ENCODE measurements at regions not wholly inside any gene's neighbourhood (a gene's known extent, or its start where the extent isn't known, plus 50 kb on each side); places are given as distances from the start of the nearest gene placed in this dataset.

GRCh38 chr19:31930401-31930800 lies 415.0 kb upstream of the ZNF507 start:
- Mint-ChIP-seq H3K27me3 (ENCODE audit: low read depth, unreplicated experiment) (peaks cover 2% of the 10 kb centered on the region), H3K36me3 (ENCODE audit: low read depth, unreplicated experiment) (no peaks in the 10 kb centered on the region), H3K4me1 (ENCODE audit: low read depth, unreplicated experiment) (no peaks in the 10 kb centered on the region), H3K4me3 (ENCODE audit: unreplicated experiment) (no peak overlapping the region), H3K9me3 (ENCODE audit: unreplicated experiment) (no peaks in the 10 kb centered on the region), H3K27ac (ENCODE audit: unreplicated experiment) (no peak overlapping the region)
- DNase-seq (ENCODE audit: low read depth), result no peak
- Histone ChIP-seq H3K27me3 (ENCODE audit: insufficient read depth, low read length) (no peaks in the 10 kb centered on the region), H3K4me3 (ENCODE audit: insufficient read depth, low read depth, low read length) (no peak overlapping the region), H3K79me2 (ENCODE audit: insufficient read depth, low read length) (no peaks in the 10 kb centered on the region), H3K27ac (ENCODE audit: low read depth, low read length) (no peak overlapping the region), H4K20me1 (ENCODE audit: insufficient read depth, low read length) (no peaks in the 10 kb centered on the region), H3K4me1 (ENCODE audit: insufficient read depth, low read length) (no peaks in the 10 kb centered on the region), H3K9ac (ENCODE audit: low read length) (no peak overlapping the region), H3K36me3 (ENCODE audit: insufficient read depth, low read length) (no peaks in the 10 kb centered on the region), H2AFZ (ENCODE audit: low read depth, low read length) (no peak overlapping the region), H3K9me3 (ENCODE audit: insufficient read depth, low read depth, low read length) (no peaks in the 10 kb centered on the region), H3K4me2 (ENCODE audit: low read length) (no peak overlapping the region)
- TF ChIP-seq EZH2 (IDR thresholded peaks at IDR 0.05; ENCODE audit: insufficient read depth, low read length) (no peak), CTCF (IDR thresholded peaks at IDR 0.05; ENCODE audit: insufficient read depth, low read depth, low read length) (no peak)
- no peak for FAIRE-seq

GRCh38 chr19:31937983-31938382 lies 407.4 kb upstream of the ZNF507 start:
- no peak overlapping the region for H3K27ac Mint-ChIP-seq (ENCODE audit: unreplicated experiment)
- H3K9ac ChIP-seq (ENCODE audit: low read length), result no peak overlapping the region
- no peak for FAIRE-seq

More at GRCh38 chr19:31937983-31938382, 407.4 kb upstream of the ZNF507 start:
- Histone ChIP-seq H3K4me2 (ENCODE audit: low read length) (no peak overlapping the region), H3K79me2 (ENCODE audit: insufficient read depth, low read length) (no peaks in the 10 kb centered on the region), H3K4me1 (ENCODE audit: insufficient read depth, low read length) (no peaks in the 10 kb centered on the region), H2AFZ (ENCODE audit: low read depth, low read length) (no peak overlapping the region), H3K9me3 (ENCODE audit: insufficient read depth, low read depth, low read length) (peaks cover 13% of the 10 kb centered on the region), H3K36me3 (ENCODE audit: insufficient read depth, low read length) (no peaks in the 10 kb centered on the region), H3K27me3 (ENCODE audit: insufficient read depth, low read length) (no peaks in the 10 kb centered on the region), H4K20me1 (ENCODE audit: insufficient read depth, low read length) (no peaks in the 10 kb centered on the region), H3K4me3 (ENCODE audit: insufficient read depth, low read depth, low read length) (no peak overlapping the region), H3K27ac (ENCODE audit: low read depth, low read length) (no peak overlapping the region)
- DNase-seq (ENCODE audit: low read depth), result no peak
- no peaks in the 10 kb centered on the region for H3K9me3 Mint-ChIP-seq (ENCODE audit: unreplicated experiment)
- no peaks in the 10 kb centered on the region for H3K27me3 Mint-ChIP-seq (ENCODE audit: low read depth, unreplicated experiment)
- no peaks in the 10 kb centered on the region for H3K36me3 Mint-ChIP-seq (ENCODE audit: low read depth, unreplicated experiment)
- H3K4me1 Mint-ChIP-seq (ENCODE audit: low read depth, unreplicated experiment), result peaks cover 5% of the 10 kb centered on the region
- no peak overlapping the region for H3K4me3 Mint-ChIP-seq (ENCODE audit: unreplicated experiment)
- TF ChIP-seq CTCF (IDR thresholded peaks at IDR 0.05; ENCODE audit: insufficient read depth, low read depth, low read length) (no peak), EZH2 (IDR thresholded peaks at IDR 0.05; ENCODE audit: insufficient read depth, low read length) (no peak)

Measured in astrocyte (in vitro differentiated cells and primary cell).